GM21381 (cell line): ENCODE measurements at regions not wholly inside any gene's neighbourhood (a gene's known extent, or its start where the extent isn't known, plus 50 kb on each side); places are given as distances from the start of the nearest gene placed in this dataset.

ENCODE experiments used
- ATAC-seq: cut with Tn5 transposase; IDR thresholded peaks from one replicate; pipeline ENCODE4 v1.9.1; 2021; ENCODE audit warnings: mild to moderate bottlenecking, moderate library complexity; ENCODE audit not compliant: unreplicated experiment

DNA sequence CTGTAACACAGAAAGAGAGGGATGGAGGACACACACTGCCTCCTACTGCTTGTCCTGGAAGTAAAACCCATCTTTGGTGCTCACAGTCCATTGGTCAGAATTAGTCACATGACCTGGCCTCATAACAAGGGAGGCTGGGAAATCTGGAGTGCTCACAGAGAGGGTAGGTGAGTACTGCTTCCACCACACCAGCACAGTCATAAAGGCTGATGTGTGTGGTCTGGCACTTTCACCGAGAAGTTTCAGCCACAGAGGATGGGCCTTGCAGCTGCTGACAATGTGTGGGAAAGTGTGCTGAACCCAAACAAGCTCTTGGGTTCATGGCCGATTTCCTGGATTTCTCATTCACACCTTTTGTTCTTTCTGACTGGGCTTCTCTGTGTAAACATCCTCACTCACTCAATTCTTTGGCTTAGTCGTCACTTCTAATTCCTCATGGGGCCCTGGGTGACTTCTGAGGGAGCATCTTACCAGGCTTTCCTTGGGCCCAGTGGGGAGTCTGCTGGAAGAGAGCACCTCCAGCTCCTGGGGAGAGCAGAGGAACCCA is 100.7 kb downstream of the ASB7 start:
- ATAC-seq, result peak; percentile 100

DNA sequence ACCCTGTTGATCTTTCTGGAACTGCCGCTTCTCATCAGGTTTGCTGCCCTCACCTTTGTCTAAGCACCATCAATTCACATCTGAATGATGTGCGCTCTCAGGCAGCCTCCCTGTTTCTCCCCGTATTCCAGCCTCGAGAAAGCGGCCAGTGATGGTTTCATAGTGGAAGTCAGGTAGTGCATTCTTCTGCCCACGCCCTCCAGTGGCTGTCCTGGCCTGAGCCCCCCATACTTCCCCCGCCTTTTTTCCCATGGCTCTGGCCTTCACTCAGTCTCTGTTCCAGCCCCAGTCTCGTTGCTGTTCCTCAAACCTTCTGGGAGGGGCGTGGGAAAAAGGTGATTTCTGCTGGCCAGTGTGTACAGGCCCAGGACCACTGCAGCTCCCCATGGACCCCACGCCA is 101.3 kb downstream of the ASB7 start:
- ATAC-seq, result no peak

DNA sequence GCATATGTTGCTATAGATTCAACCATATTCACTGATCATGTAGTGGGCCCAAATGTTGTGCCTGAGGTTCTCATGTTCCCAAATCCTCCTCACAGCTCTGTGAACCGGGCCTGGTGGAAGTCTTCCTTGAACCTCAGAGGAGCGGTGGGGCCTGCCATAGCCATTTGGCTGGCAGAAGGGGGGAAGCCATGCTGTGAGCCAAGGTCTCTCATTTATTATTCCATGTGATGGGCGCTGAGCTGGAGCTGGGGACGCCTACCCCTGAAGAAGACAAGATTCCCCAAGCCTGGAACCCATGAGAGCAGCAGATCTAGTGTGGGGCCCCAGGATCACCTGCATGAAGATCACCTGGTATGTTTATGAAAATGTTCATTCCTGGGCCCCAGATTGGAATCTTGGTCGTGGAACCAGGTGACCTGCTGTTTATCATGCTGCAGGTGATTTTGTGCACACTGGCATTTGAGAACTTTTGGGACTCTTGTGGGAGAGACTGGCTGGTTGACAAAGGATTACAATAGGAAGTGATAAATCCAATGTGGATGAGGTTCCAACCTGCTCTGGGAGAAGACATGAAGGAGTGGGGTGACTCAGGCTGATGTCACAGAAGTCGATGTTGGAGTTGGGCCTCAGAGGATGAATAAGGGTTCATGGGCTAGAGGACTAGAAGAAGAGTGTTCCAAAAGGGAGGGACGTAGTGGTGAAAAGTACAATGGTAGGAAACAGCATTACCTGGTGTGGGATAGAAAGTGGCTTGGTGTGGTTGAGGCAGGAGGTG is 102.1 kb downstream of the ASB7 start:
- ATAC-seq, result no peak

DNA sequence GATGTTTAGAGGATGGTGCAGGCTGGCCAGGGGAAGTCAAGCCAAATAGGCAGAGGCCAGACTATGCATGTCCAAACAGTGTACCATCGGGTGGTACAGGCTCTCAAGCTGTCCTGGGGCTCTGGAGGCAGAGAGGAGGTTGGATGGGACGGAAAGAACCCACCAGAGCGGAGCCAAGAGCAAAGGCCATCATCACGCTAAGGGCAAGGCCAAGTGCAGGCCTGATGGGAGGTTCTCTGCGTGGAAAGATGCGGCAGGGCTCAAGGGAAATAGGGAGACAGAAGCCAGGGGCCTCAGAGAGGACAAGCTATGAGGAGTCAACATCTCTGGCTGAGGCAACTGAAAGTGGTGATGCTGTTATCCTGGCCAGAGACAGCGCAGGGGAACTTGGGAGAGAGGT is 102.7 kb downstream of the ASB7 start:
- ATAC-seq, result no peak

DNA sequence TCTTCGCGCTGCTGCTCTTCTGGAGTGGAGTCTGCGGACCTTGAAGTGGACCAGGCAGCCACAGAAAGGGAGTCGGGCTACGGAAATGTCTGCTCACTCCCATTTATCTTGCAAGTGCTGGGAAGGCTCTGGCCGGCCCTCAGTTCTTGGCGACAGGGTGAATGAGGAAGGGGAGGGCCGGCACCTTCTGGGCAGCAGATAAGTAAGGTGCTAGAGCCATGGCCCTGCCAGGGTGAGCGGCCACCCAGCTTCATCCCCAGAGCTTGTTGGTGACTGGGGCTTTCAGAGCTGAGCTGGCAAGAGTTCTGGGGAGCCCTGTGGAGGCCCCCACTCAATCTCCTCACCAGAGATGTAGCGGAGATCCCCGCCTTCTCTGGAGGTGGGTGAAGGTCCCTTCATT is 103.5 kb downstream of the ASB7 start:
- no peak for ATAC-seq

DNA sequence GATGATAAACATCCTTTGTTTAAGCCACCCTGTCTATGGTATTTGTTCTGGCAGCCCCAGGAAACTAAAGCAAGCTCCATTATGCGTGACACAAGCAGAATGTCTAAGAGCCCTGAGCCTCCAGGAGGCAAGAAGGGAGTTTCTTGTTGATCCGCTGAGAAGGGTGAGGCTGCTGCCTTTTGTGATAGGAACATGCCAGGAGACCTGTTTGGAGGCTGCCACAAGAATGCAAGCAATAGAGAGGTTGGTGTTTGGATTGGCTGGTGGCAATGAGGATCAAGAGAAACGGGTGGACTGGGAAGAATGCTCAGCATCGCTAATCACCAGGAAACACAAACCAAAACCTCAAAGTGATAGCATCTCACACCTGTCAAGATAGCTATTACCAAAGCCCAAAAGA is 104.8 kb downstream of the ASB7 start:
- ATAC-seq, result no peak

DNA sequence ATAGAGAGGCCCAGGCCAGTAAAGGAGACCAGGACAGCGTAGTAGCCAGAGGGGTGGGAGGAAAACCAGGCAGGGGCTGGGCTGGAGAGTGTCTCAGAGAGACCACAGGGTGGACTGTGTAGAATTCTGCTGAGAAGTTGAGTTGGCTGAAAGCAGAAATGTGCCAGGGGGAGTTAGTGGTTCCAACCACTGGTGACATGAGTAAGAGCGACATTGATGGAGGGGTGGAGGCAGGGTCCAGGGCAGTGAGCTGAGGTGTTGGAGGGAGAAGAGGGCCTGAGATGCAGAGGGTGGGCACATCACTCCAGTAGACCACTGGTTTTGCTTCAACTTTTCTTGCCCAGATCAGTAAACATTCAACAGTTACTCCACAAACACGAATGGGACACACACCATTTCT is 106.5 kb downstream of the ASB7 start:
- ATAC-seq, result no peak

DNA sequence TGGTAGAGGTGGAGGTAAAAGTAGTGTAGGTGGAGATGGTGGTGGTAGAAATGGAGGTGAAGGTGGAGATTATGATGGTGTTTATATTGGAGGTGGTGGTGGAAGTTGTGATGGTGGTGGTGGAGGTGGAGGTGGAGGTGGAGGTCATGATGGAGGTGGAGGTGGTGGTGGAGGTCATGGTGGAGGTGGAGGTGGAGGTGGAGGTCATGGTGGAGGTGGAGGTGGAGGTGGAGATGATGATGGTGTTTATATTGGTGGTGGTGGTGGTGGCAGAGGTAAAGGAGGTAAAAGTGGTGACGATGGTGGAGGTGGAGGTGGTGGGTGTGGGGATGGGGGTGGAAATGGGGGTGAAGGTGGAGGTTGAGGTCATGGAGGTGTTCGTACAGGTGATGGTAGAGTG is 107.8 kb downstream of the ASB7 start:
- ATAC-seq, result no peak

DNA sequence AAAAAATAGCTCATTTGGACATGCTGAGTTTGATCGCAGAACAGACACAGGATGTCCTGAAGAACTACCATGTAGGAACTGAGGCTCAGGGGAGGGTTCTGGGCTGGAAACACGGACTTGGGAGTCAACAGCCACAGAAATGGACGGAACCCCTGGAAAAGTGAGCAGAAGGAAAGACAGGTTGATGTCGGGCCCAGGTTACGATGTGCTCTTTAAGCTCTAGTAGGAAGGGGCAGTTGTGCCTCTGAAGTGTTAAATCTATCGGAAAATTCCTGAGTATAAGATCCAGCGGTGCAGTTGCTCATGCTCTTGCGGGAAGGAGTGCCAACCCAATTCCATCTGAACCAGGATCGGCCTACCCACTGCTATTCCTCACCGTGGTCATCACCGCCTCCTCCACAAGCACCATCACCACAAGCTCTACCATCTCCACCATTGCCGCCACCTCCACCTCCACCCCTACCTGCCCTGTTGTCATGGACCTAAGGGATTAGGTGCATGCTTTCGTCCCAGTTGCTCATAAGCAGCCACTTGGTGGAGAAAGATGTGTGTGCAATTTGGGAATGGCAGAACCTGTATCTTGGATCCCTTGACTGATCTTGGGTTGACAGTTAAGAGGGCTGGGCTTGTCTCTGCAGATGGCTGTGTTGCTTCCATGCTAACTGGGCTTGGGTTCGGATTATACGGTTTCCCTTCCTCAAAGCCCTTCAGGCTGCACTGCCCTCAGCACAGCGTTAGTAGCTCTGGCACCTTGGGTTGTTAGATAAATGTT is 108.5 kb downstream of the ASB7 start:
- no peak for ATAC-seq

DNA sequence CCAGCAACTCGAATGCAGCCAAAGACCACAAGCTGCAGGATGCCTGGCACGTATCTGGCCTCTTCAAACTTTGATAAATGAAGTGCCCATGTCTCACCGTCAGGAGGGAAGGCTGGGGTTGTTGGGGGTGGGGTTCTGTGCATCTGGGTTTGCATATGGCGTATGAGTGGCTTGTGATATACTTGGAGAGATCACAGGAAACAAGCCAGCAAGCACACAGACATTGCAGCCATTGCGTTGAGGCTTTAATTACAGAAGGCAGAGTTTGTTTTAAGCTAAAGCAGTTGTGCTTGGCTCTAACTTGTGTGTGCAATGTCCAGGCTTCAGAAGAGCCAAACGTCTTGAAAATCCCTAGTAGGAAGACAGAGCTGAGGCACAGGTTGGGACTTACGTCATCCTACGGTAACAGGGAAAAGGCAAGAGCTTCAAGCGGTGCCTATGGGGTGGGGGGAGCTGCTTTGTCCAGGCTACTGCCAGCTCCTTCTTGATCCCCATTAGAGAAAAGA is 109.2 kb downstream of the ASB7 start:
- ATAC-seq, result no peak

DNA sequence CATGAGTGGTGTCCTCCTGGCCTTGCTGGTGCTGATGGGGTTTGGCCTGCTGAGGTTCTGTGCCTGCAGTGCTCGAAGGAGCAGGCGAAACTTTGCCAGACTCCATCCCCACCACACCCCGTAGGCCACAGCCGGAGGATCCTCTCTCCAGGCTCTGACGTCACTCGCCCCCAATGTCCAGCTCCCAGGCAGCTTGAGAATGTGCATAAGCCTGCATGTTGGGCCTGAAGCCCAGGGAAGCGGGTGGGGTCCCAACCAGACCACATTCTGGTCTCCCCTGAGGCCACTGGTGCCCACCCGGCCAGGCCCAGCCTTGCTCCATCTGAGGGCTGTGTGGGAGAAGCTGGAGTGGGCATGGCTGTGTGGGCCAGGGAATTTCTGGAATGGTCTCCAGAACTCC is 109.8 kb downstream of the ASB7 start:
- ATAC-seq, result no peak

DNA sequence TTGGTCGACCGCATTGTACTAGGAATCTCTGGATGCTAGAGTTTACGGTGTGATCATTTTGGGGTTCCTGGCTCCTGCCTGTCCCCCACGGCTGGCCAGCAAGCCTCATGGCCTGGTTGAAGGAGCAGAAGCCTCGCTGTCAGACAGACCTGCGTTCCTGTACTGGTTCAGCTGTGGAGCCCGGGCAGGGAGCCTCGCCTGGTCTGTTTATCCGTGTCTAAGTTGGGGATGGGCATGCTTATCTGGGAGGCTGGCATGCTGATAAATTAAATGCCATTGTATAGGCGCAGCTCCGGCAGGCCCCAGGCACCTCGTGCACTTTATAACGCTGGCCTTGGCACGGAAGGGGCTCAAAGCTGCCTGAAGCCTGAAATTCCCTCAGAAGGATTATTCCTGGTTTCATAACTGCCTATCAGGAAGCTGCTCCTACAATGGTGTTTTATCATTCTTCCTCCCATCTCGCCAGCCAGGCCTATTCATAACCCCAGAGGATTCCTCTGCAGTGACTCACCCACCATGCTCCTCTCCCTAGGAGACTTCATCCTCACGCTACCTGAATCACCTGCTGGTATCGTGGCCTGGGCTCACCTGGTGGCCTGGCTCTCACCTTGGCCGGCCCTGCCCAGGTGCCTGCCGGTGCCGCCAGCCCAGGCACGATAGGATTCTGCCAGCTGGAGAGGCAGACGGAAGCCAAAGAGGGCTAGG is 110.9 kb downstream of the ASB7 start:
- ATAC-seq, result no peak

DNA sequence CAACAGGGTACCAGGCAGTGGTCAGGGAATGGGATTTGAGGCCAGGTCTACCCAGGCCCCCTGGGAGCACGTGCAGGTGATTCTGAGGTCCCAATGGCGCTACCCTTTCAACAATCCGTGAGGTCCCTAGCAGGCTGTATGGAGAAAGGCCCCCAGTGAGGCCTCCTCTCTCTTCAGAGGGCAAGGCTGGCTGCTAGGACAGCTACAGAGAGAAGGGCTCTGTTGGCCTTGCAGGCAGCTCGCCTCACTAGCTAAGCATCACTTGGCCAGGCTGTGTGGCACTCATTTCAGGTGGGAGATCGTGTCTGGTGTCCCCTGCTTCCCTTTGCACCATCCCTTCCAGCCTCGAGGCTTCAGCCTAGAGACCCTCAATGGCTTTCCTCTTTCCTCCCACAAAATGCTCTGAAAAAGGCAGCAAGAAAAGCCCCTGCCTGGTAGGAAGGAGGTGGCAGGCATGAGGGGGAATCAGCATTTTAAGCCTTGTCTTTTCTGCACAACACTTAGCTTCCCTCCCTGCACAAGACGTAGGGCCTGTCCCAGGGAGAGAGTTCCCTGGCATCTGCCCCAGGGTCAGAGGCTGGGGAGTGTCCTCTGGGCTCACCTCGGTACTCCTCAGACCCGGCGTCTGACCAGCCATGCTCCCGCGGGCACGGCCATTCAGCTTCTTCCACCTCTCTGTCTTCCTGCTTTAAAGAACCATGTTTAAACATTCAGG is 111.8 kb downstream of the ASB7 start:
- no peak for ATAC-seq

DNA sequence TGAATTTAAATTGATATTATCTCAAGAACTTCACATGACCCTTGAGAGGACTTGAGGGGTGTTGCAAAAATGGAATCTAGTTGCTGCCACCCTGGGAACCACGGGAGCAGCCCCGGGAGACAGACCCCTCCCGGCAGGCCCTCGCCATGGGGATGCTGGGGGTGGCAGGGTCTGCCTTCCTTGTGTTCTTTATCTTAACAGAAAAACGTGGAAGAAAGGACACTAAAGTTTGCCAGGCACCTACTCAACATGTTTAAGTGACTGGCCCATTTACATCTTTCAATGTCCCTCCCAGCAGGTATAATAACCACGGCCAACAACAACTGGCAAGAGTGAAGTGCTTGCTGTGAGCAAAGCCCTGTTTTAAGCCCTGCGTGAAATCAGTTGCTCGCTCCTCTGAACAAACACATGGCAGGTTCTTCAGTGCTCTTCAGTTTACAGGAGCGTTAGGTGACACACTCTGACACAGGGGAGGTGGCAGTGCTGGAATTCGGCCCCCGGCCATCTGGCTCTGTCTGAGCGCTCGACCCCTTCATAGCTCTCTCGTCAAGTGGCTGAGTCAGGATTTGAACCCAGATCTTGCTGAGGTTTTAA is 112.5 kb downstream of the ASB7 start:
- no peak for ATAC-seq

DNA sequence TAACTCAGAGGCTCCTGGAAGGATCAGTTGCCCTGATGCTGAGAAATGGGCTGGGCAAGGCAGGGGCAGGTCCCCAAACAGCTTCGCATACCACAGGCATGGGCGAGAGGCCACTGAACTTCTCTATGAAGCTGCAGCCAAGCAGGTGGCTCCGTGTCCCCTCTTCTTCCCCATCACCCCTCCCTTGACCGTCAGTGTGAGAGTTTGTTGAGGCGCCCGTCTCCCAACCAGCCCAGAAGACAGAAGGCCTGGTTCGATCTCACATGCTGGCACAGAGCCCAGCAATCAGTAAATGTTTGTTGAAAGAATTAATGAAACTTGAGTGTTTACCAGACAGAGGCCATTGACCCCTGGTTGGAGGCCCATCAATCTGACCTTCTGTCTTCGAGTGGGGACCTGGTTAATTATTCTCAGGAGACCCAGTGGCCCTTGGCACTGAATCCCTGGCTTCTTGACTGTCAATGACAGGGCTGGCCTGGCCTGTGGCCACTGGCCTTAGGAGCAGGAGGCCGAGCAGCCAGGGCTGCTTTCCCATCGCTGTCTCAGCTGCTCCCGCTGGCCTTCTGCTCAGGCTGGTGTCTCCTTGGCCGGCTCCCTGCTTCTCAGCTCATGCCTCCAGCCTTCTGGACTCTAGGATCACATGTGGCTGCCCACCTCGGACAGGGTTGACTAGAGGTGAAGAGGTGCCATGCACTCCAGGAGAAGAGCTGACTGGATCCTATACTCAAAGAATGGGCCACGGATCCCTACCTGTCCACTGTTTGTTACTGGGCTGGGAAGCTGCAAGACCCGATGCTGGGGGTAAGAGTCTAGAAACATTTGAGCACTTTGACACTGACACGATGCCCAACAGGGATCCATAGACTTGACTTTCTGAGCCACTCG is 113.4 kb downstream of the ASB7 start:
- ATAC-seq, result no peak

DNA sequence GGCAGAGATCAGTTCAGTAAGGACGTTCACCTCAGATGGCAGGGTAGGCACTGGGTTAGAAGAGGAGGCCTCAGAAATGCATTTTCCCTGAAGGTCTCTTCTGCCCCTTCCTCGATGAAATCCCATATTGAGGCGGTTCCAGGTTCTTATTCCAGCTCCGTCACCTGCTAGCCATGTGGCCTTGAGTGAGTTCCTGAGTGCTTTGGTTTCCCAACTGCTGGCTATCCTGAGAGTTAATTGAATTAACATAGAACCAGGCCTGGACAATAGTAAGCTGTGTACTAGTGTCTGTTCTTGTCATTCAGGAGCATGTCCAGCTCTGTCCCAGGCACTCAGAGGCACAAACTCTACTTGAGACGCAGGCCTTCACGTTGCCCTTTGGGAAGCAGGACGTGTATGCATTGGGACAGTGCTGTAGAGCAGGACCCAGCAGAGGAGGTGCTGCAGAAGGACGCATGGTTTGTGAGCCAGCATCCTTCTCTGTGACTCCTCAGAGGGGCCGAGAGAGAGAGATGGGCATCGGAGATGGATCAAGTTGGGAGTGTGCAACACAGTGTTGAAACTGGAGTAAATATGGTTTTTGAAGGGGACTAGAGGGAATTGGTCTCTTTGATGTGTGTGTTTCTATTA is 114.2 kb downstream of the ASB7 start:
- no peak for ATAC-seq

DNA sequence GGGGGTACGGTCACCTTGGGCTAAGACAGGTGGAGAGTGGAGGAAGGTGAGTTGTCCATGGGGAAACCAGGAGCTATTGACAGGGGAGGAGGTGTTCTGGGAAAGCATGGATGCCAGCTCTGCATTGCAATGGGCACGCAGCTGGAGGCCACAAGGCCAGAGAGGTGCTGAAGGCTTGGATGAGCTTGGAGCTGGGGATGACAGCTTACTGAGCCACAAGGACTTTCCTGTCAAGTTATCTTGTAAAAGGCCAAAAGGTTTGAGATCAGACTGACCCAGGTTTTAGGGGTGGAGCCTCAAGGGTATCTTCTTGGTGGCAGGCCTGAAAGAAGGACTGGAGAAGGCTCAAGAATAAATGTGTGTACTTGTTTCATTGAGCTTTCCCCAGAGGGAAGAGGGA is 115.2 kb downstream of the ASB7 start:
- no peak for ATAC-seq

DNA sequence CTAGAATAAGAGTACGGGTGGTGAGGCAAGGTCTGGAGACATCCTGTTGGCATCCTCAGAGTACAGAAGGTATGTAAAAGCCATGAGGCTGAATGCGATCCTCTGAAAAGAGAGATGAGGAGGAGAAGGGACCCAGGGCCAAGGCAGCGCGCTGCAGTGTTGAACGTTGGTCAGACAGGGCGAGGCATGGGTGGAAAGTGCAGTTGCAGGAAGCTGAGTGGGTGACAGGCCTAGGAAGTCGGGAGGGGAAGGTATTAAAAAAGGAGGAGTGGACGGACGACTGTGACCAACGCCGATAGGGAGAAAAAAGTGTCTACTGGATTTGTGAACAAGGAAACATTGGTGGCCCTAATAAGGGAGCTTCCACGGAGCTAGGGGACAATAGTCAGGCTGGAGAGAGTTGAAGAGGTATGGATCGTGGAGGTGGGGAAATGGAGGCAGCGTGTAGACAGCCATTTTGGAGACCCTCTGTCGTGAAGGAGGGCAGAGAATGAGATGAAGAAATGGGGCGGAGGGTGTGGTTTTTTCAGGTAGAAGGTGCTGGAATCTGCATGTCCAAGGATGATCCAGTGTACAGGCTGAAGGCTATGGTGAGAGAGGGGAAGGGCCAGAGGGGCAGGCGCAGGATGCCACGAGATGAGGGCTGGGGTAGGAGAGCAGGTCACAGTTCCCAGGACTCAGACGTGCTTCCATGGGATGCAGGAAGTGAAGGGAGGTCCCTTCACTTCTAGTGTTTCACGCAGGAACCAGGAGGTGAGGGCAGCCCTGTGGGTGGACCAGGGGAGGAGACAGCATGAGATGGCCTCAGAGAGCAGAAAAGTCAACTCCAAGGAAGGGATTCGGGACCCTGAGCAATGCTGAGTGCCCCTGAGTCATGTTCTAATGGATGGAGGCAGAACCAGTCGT is 115.9 kb downstream of the ASB7 start:
- ATAC-seq, result no peak
